OCI-LY7 (cell line): ENCODE measurements at regions not wholly inside any gene's neighbourhood (a gene's known extent, or its start where the extent isn't known, plus 50 kb on each side); places are given as distances from the start of the nearest gene placed in this dataset.

Experiments
- BruUV-seq: library from RNA; stranded (reverse); fragments of 400-500 nt; replicated peaks from 2 replicates; lab custom pipeline; 2021; lab: Mats Ljungman, UMichigan
- CTCF ChIA-PET: fragments of 300-600 bp; sonication (Branson Sonifier 250); formaldehyde crosslinking; loops from one replicate; lab custom pipeline; 2022; ENCODE audit warnings: antibody characterized with exemption; ENCODE audit not compliant: unreplicated experiment; lab: Charles Lee
- POLR2A ChIA-PET: fragments of 300-600 bp; sonication (Branson Sonifier 250); formaldehyde crosslinking; loops from one replicate; lab custom pipeline; 2022; ENCODE audit warnings: antibody characterized with exemption; lab: Charles Lee
- DNase-seq: peaks from one replicate; pipeline ENCODE4 v3.0.0-alpha.2; 2015; ENCODE audit warnings: low spot score
- H2AFZ ChIP-seq: fragments of 200-600 bp; sonication (generic), shearing (Covaris generic); 2 replicates; pipeline ENCODE4 v1.6.1; 2014; ENCODE audit warnings: mild to moderate bottlenecking, antibody characterized with exemption, low read length, moderate library complexity
- H3K27ac ChIP-seq: fragments of 200-600 bp; sonication (generic); 2 replicates; pipeline ENCODE4 v1.5.1; 2014; ENCODE audit warnings: mixed run types, low read depth, mild to moderate bottlenecking, moderate library complexity, low read length, inconsistent platforms; ENCODE audit not compliant: poor library complexity, severe bottlenecking
- H3K36me3 ChIP-seq: fragments of 200-600 bp; sonication (generic); 2 replicates; pipeline ENCODE4 v1.6.1; 2014; ENCODE audit warnings: mild to moderate bottlenecking, antibody characterized with exemption, low read length, moderate library complexity, mixed read lengths; ENCODE audit not compliant: insufficient read depth
- H3K4me1 ChIP-seq: fragments of 200-600 bp; sonication (generic); 2 replicates; pipeline ENCODE4 v1.5.1; 2014; ENCODE audit warnings: mild to moderate bottlenecking, low read length; ENCODE audit not compliant: insufficient read depth, poor library complexity, severe bottlenecking
- H3K4me2 ChIP-seq: fragments of 200-600 bp; sonication (generic); 2 replicates; pipeline ENCODE4 v1.6.1; 2014; ENCODE audit warnings: mild to moderate bottlenecking, low read length
- H3K4me3 ChIP-seq: fragments of 200-600 bp; sonication (generic); 2 replicates; pipeline ENCODE4 v1.5.1; 2014; ENCODE audit warnings: mild to moderate bottlenecking, low read depth, low read length; ENCODE audit not compliant: poor library complexity, severe bottlenecking
- H3K79me2 ChIP-seq: fragments of 200-600 bp; sonication (generic); 2 replicates; pipeline ENCODE4 v1.6.1; 2016; ENCODE audit warnings: low read depth, mild to moderate bottlenecking, low read length, moderate library complexity, mixed read lengths; ENCODE audit not compliant: insufficient read depth
- H3K9me2 ChIP-seq: fragments of 200-600 bp; sonication (generic); 2 replicates; pipeline ENCODE4 v1.6.1; 2016; ENCODE audit warnings: mild to moderate bottlenecking, low read length, mixed read lengths; ENCODE audit not compliant: insufficient read depth
- H3K9me3 ChIP-seq: fragments of 200-600 bp; sonication (generic); 2 replicates; pipeline ENCODE4 v1.6.1; 2014; ENCODE audit warnings: mild to moderate bottlenecking, mixed run types, low read length, mixed read lengths
- H4K20me1 ChIP-seq: fragments of 200-600 bp; sonication (generic); 2 replicates; pipeline ENCODE4 v1.6.1; 2014; ENCODE audit warnings: mild to moderate bottlenecking, antibody characterized with exemption, low read length, moderate library complexity, mixed read lengths; ENCODE audit not compliant: insufficient read depth
- CTCF ChIP-seq: fragments of 200-600 bp; sonication (generic); conservative IDR thresholded peaks from 2 replicates; pipeline ENCODE4 v1.5.1; 2014; ENCODE audit warnings: mild to moderate bottlenecking, antibody characterized with exemption, low read length, moderate library complexity, mixed read lengths
- EZH2phosphoT487 ChIP-seq: fragments of 200-600 bp; sonication (generic); IDR thresholded peaks from 2 replicates; pipeline ENCODE4 v1.6.1; 2018; ENCODE audit warnings: low read depth, borderline replicate concordance, mild to moderate bottlenecking, mixed run types, antibody characterized with exemption, low read length, moderate library complexity, mixed read lengths
- intact Hi-C: fragments of 100-400 bp; cut with micrococcal nuclease; formaldehyde crosslinking; loops from one replicate; pipeline ENCODE4 v1.10.0; 2022; ENCODE audit not compliant: unreplicated experiment

- no peak overlapping the region for H3K27ac ChIP-seq
- intact Hi-C loops: no loop called here
- H3K4me3 ChIP-seq: no peak overlapping the region
- H3K4me1 ChIP-seq: no peaks in the 10 kb centered on the region
- no peaks in the 10 kb centered on the region for H3K9me3 ChIP-seq
- H3K4me2 ChIP-seq: no peak overlapping the region
- DNase-seq: no peak
- H2AFZ ChIP-seq: no peak overlapping the region
- ChIA-PET CTCF (no interaction called here), POLR2A (no interaction called here)
- H4K20me1 ChIP-seq: no peaks in the 10 kb centered on the region
- H3K79me2 ChIP-seq: no peaks in the 10 kb centered on the region
- no peak for TF ChIP-seq CTCF
- no peak for TF ChIP-seq EZH2phosphoT487
- no peaks in the 10 kb centered on the region for H3K36me3 ChIP-seq
- no TSS peak for BruUV-seq
- no peaks in the 10 kb centered on the region for H3K9me2 ChIP-seq
Measured at GRCh38 chrX:39704590-39704989, 393.2 kb downstream of the BCOR start.

- H3K79me2 ChIP-seq: no peaks in the 10 kb centered on the region
- H3K9me3 ChIP-seq: no peaks in the 10 kb centered on the region
- H3K4me2 ChIP-seq: no peak overlapping the region
- BruUV-seq: no TSS peak
- DNase-seq: no peak
- no peak overlapping the region for H2AFZ ChIP-seq
- no peak overlapping the region for H3K4me3 ChIP-seq
- no peaks in the 10 kb centered on the region for H4K20me1 ChIP-seq
- TF ChIP-seq EZH2phosphoT487 (no peak), CTCF (0 out of 2 replicates have a peak, but pooled peaks have one; percentile 33)
- H3K36me3 ChIP-seq: no peaks in the 10 kb centered on the region
- no peaks in the 10 kb centered on the region for H3K9me2 ChIP-seq
- CTCF ChIA-PET: no interaction called here
- POLR2A ChIA-PET: no interaction called here
- H3K27ac ChIP-seq: no peak overlapping the region
- no peaks in the 10 kb centered on the region for H3K4me1 ChIP-seq
- intact Hi-C loops: no loop called here
Measured at GRCh38 chrX:39705290-39705689, 392.5 kb downstream of the BCOR start.

DNA sequence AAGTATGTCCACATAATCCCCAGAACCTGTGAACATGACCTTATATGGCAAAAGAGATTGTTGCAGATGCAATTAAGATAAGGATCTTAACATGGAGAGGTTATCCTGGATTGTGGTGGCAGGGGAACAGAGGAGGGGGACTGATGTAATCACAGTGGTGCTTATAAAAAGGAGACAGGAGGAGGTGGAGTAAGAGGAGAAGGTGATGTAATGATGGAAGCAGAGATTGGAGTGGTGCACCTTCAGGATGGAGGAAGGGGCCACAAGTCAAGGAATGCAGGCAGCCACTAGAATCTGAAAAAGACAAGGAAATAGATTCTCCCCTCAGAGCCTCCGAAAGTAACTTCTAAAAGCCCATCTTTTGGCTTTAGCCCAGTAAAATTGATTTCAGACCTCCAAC is 388.4 kb downstream of the BCOR start:
- DNase-seq: no peak
- Histone ChIP-seq H3K4me3 (no peak overlapping the region), H4K20me1 (no peaks in the 10 kb centered on the region), H3K4me2 (no peak overlapping the region), H3K9me3 (no peaks in the 10 kb centered on the region), H3K27ac (no peak overlapping the region), H3K4me1 (no peaks in the 10 kb centered on the region), H2AFZ (no peak overlapping the region), H3K79me2 (no peaks in the 10 kb centered on the region), H3K9me2 (no peaks in the 10 kb centered on the region), H3K36me3 (no peaks in the 10 kb centered on the region)
- no peak for TF ChIP-seq EZH2phosphoT487
- TF ChIP-seq CTCF: no peak
- CTCF ChIA-PET: no interaction called here
- BruUV-seq: no TSS peak
- intact Hi-C loops: no loop called here
- POLR2A ChIA-PET: no interaction called here
